NCI-H524 treated with DMSO at 0.1 percent for 48 hours (cell line): ENCODE measurements at regions not wholly inside any gene's neighbourhood (a gene's known extent, or its start where the extent isn't known, plus 50 kb on each side); places are given as distances from the start of the nearest gene placed in this dataset.
"Not testable (repeated sequence)": the region's sequence is repeated elsewhere in the genome, so short reads cannot be mapped to it uniquely, and the experiment has no call there.

Source experiments
- DNase-seq: peaks from one replicate; lab custom pipeline; 2025; lab: John Stamatoyannopoulos, UW

DNA sequence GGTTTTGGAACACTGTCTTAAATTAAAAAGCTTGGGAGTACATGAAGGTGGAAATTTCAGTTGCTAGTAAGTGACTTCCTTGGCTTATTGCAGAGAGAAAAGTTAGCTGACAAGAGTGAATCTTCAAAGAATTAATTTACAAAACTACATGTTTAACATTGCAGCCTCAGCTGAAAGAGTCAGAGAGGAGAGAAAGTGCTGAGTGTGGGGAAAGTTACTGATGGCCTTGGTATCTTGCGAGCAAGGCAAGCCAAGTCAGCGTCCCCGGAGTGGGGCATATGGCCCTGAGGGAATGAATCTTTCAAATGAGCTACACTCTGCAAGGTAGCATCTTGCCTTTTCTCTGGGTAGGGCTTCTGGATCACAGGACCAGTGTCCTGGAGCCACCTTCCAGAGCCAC, 131.3 kb downstream of the LPIN1 start:
- no peak for DNase-seq

DNA sequence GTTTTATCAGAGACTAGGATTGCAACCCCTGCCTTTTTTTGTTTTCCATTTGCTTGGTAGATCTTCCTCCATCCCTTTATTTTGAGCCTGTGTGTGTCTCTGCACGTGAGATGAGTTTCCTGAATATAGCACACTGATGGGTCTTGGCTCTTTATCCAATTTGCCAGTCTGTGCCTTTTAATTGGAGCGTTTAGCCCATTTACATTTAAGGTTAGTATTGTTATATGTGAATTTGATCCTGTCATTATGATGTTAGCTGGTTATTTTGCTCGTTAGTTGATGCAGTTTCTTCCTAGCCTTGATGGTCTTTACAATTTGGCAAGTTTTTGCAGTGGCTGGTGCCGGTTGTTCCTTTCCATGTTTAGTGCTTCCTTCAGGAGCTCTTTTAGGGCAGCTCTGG, 138.8 kb downstream of the LPIN1 start:
- not testable (repeated sequence) for DNase-seq

- DNase-seq = not testable (repeated sequence)
Observed at GRCh38 chr2:11886899-11887298, 140.5 kb downstream of the LPIN1 start.

- DNase-seq = no peak
Observed at GRCh38 chr2:11889101-11889850, 142.8 kb downstream of the LPIN1 start.

- no peak for DNase-seq
Observed at GRCh38 chr2:11889854-11890253, 143.4 kb downstream of the LPIN1 start.

DNA sequence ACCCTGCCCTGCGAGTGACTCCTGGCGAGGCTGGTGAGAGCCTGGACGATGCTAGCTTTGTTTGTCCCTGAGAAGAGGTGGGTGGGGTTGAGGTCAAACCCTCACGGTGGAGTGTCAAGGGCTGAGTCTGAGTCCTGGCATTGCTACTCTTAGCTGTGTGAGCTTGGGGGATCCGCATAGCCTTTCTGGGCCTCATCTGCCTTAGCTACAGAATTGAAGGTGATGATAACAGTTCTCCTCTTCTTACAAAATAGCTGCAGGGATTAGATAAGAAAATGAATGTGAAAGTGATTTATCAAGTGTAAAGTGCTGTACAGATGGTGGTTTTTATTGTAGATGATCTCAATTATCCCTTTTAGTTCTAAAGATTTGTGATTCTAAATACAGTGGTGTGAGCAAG, 144.6 kb downstream of the LPIN1 start:
- no peak for DNase-seq

DNA sequence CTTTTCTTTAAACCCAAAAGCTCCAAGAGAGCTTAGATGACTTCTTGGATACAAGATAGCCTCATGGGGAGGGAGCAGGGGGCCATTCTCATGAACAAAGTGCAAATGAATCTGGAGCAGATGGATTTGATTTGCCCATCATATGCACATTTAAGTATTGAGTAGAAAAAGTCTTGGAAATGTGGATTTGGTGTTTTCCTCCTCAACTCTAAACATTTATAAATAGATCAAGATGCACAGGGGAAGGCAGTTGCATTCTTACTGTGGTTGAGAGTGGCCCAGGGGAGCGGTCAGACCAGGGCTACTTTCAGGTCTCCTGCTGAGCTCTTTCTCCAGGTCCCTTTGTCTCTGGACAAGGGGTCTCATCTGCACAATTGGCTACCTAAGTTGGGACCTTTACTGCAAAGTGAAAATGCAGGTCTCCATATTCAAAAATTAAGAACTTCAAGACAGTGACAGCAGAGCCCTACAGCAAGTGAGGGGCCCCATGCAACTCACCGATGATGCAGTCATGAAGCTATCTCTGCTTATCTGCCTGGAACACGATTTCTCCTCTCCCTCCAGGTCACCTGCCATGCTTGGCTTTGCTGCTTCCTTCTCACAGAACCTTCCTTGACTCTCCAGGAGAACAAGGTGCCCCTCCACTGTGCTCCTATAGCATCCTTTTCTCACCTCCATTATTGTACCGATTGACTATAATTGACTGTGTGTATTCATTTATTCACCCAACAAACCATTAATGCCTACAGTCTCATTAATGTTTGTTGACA, 145.4 kb downstream of the LPIN1 start:
- no peak for DNase-seq

DNA sequence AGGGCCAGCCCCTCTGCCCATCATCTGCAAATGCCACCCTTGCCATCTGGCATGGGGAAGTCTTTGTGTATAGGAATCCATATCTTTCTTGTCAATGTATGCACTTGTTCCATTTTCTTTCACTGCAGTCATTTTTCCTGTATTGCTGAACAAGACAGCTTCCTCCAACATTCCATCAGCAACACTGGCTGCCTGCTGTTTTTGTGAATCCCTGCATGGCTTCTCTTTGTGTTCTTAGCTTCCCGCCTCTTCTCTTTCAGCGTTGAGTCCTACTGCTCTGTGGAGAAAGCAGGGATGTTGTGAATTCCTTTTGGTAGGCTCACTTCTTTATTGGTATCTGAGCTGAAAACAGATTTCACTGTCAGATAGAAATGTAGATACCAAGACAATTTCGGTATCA, 150.0 kb downstream of the LPIN1 start:
- DNase-seq = no peak

DNA sequence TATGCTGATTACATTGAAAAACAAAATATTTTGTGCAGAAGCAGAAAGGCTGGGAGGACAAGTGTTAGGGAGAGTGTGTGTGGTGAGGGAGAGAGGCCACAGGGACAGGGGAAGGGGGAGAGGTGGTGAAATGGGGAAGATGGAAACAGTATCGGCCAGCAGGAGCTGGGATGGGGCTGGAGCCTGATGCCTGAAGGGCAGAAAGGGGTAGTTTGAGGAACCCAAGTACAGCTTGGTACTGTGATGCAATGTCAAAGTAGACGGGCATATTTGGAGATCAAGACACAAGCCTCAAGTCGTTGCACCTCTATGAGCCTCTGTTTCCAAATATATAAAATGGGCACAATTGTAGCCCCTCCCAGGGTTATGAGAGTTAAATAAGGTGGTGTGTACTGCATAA, 152.1 kb downstream of the LPIN1 start:
- no peak for DNase-seq

DNA sequence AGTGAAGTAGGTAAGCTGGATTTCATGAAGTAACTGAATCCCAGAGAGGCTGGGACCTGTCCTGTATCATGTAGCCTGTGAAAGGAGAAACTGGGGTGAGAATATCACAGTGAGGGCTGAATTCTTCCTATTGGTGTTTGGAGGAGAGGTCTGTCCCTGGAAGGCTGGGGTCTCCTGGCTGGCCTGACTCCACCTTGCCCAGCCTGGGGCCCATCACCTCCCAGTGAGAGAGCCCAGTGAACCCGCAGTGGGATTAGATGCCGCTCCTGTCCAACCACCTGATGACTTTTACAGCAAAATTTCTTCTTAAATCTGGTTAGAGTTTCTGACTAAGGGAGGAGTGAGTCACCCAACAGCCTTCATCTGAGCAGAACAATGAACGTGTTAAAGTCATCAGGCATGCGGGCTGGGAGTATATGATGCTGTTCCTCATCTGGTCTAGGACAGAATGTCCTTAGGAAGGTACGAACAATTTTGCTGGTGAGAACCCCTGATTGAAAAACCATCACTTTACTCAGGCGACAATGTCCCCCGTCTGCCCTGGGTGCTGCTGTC, 152.9 kb downstream of the LPIN1 start:
- DNase-seq = no peak

DNA sequence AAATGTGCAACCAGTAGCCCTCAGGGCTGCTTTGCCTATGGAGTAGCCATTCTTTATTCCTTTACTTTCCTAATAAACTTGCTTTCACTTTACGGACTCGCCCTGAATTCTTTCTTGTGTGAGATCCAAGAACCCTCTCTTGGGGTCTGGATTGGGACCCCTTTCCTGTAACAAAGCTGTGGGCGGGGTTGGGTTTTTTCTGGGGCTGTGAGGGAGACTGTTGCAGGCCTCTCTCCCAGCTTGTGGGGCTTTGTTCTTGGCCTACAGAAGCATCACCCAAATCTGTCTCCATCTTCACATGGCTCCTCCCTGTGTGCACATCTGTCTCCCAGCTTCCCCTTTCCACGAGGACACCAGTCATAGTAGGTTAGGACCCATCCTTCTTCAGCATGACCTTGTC, 154.5 kb downstream of the LPIN1 start:
- not testable (repeated sequence) for DNase-seq

- no peak for DNase-seq
Observed at GRCh38 chr2:11901351-11902069, 155.1 kb downstream of the LPIN1 start.

- DNase-seq = no peak
Observed at GRCh38 chr2:11903085-11903606, 156.7 kb downstream of the LPIN1 start.

DNA sequence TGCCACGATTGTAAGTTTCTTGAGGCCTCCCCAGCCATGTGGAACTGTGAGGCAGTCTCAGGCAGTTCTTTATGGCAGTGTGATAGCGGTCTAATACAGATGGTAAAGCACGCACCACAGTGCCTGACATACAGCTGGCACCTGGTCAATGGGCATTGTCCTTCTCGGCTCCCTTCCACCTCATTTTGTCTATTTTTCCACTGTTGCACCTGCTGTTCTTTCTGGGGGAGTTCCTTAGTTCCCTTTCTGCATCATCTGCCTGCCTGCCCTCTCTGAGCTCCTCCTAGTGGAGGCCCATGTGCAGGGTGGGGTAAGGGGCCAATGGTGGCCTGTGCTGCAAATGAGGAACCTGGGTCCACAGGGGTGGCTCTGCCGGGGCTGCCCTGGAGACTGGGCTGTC, 157.6 kb downstream of the LPIN1 start:
- DNase-seq = no peak

GRCh38 chr2:11904941-11905340, 158.5 kb downstream of the LPIN1 start:
- DNase-seq = no peak

DNA sequence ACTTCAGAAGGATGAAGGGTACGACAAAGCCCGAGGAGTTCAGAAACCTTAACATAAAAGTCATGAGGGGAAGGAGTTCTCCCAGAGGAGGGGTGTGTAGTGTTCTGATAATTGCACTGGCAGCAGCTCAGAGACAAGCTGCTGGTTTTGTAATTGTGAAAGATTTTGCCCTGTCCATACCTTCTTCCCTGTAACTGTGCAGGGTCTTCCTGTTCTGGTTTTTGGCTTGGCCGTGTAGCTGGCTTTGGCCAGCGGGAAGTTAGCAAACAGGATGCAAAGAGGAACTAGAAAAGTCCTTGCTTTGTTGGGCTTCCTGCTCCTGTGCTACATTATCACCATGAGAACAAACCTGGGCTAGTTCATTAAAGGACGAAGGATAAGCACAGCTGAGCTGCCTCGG, 160.8 kb downstream of the LPIN1 start:
- no peak for DNase-seq

- DNase-seq = no peak
Observed at GRCh38 chr2:11910971-11911370, 164.5 kb downstream of the LPIN1 start.

GRCh38 chr2:11912980-11913379, 166.5 kb downstream of the LPIN1 start:
- no peak for DNase-seq

- no peak for DNase-seq
Observed at GRCh38 chr2:11914455-11914854, 168.0 kb downstream of the LPIN1 start.

GRCh38 chr2:11915650-11916049, 169.2 kb downstream of the LPIN1 start:
- no peak for DNase-seq

GRCh38 chr2:11919953-11920352, 173.5 kb downstream of the LPIN1 start:
- DNase-seq = no peak

DNA sequence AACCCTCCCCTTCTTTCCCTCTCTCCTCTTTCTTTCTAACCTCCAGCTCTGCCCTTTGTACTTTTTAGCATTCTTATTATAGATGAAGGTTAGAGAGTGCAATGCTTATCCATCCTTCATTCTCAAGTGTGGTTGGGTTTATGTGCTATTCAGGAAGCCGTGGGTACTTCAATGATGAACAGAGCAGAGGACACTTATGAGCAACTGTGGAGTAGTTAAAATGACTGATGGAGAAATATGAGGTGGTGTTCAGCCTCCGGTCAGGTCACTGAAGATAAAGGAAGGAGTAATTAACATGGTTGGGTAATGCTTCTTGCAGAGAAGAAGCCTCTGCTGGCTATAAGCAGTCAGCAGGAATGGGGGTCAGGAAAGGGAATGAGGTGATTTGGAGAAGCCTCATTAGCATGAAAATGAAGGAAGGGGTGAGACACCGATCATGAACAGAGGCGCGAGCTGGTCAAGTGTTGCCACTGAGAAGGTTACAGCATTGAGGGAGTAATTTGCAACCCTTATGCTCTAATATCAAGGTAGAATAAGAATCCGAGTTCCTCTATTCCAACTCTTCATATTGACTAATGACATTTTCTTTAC, 174.7 kb downstream of the LPIN1 start:
- no peak for DNase-seq
